Spleen (tissue), 7 donors: ENCODE measurements at regions not wholly inside any gene's neighbourhood (a gene's known extent, or its start where the extent isn't known, plus 50 kb on each side); places are given as distances from the start of the nearest gene placed in this dataset.

Experiments
- CTCF ChIP-seq, 11 experiments: fragments of 200-600 bp in 7 of 11; fragments of 450-650 bp in 4 of 11; sonication (generic) in 4 of 11; IDR thresholded peaks in 8 of 11; conservative IDR thresholded peaks in 3 of 11; 1 replicate in 7 of 11; 2 replicates in 4 of 11; pipeline versions ENCODE4 v1.4.0 to v1.8.0; 2016 to 2021; ENCODE audit warnings: antibody characterized with exemption in 11 of 11, inconsistent platforms in 4 of 11, mild to moderate bottlenecking in 1 of 11
- POLR2A ChIP-seq, 3 donors: fragments of 450-650 bp; IDR thresholded peaks; one replicate each; pipeline ENCODE4 v1.5.1; 2017; ENCODE audit warnings: antibody characterized with exemption in 3 of 3, mild to moderate bottlenecking in 1 of 3
- donor health status: DM: no; HTN: no; CAD: no; lungs with moderate emphysema.
- donor health status: DM: no; HTN: no; CAD: no.
- donor health status: DM: no; HTN: no; CAD: no.

- no peak for TF ChIP-seq CTCF (IDR thresholded peaks at IDR 0.05 in 8 of 11, conservative IDR thresholded peaks at IDR 0.05 in 3 of 11)
- TF ChIP-seq POLR2A (IDR thresholded peaks at IDR 0.05), result no peak
These were observed 68.4 kb upstream of the DDIT4L start for GRCh38 chr4:100258675-100259074.
